Upper lobe of left lung (tissue), 6 donors: ENCODE measurements at regions not wholly inside any gene's neighbourhood (a gene's known extent, or its start where the extent isn't known, plus 50 kb on each side); places are given as distances from the start of the nearest gene placed in this dataset.

Experiments
- ATAC-seq, 2 donors: fragments of 200-7000 bp; cut with Tn5 transposase; one replicate each; pipeline ENCODE4 v1.9.1; 2022; ENCODE audit warnings: mild to moderate bottlenecking in 2 of 2, moderate library complexity in 2 of 2; ENCODE audit not compliant: low FRiP score in 2 of 2
- DNase-seq, 2 donors: peaks; one replicate each; pipeline ENCODE4 v3.0.0-alpha.2; 2019 to 2020
- H3K27ac ChIP-seq, 4 donors: fragments of 200-600 bp; sonication (generic); one replicate each; pipeline ENCODE4 v1.5.1; 2016 to 2019
- H3K27me3 ChIP-seq, 4 donors: fragments of 200-600 bp; sonication (generic); one replicate each; pipeline ENCODE4 v1.5.1; 2017 to 2019
- H3K36me3 ChIP-seq, 4 donors: fragments of 200-600 bp; sonication (generic); one replicate each; pipeline ENCODE4 v1.5.1; 2016 to 2019
- H3K4me1 ChIP-seq, 4 donors: fragments of 200-600 bp; sonication (generic); one replicate each; pipeline ENCODE4 v1.5.1; 2018 to 2019
- H3K4me3 ChIP-seq, 4 donors: fragments of 200-600 bp; sonication (generic); one replicate each; pipeline ENCODE4 v1.5.1; 2017 to 2019; ENCODE audit warnings: mild to moderate bottlenecking in 2 of 4, moderate library complexity in 1 of 4
- H3K9me3 ChIP-seq, 4 donors: fragments of 200-600 bp; sonication (generic); one replicate each; pipeline ENCODE4 v1.5.1; 2018 to 2019
- CTCF ChIP-seq, 6 experiments: fragments of 450-650 bp in 4 of 6; fragments of 200-600 bp in 2 of 6; sonication (generic) in 2 of 6; IDR thresholded peaks; one replicate each; pipeline ENCODE4 v1.5.1; 2016 to 2019; ENCODE audit warnings: antibody characterized with exemption in 6 of 6
- EP300 ChIP-seq, 4 donors: sonication (generic); formaldehyde crosslinking; IDR thresholded peaks; one replicate each; pipeline ENCODE4 v1.5.1; 2017; ENCODE audit warnings: antibody characterized with exemption in 4 of 4, control low read depth in 2 of 4
- POLR2A ChIP-seq, 4 donors: fragments of 450-650 bp; IDR thresholded peaks; one replicate each; pipeline ENCODE4 v1.5.1; 2016 to 2017; ENCODE audit warnings: antibody characterized with exemption in 4 of 4, mild to moderate bottlenecking in 2 of 4
- POLR2AphosphoS5 ChIP-seq, 2 donors: sonication (generic); formaldehyde crosslinking; IDR thresholded peaks; one replicate each; pipeline ENCODE4 v1.5.1; 2017; ENCODE audit warnings: antibody characterized with exemption in 2 of 2
- WGBS, 2 donors: methylation state at CpG; one replicate each; pipeline ENCODE4 v1.1.5; 2017 to 2018; 5-methylcytosine and 5-hydroxymethylcytosine counted together
- donor health status: DM: no; HTN: no; CAD: no; lungs with moderate emphysema.
- donor health status: DM: no; HTN: yes; CAD: no; lungs with severe emphysema.

- DNase-seq (no peak), ATAC-seq (no peak)
- no peaks in the 10 kb centered on the region for H3K9me3 ChIP-seq
Measured at GRCh38 chr11:41579546-41579945, 120.1 kb upstream of the LRRC4C start.

GRCh38 chr11:41609511-41609910 lies 150.1 kb upstream of the LRRC4C start:
- TF ChIP-seq CTCF (IDR thresholded peaks at IDR 0.05): no peak
- no peak for TF ChIP-seq EP300 (IDR thresholded peaks at IDR 0.05)
- no peak for TF ChIP-seq POLR2A (IDR thresholded peaks at IDR 0.05)
- no peak for TF ChIP-seq POLR2AphosphoS5 (IDR thresholded peaks at IDR 0.05)
- Histone ChIP-seq H3K27me3 (no peaks in the 10 kb centered on the region), H3K4me1 (no peaks in the 10 kb centered on the region), H3K27ac (no peak overlapping the region), H3K9me3 (no peaks in the 10 kb centered on the region), H3K36me3 (no peaks in the 10 kb centered on the region), H3K4me3 (no peak overlapping the region)
- ATAC-seq (no peak), DNase-seq (no peak)
- WGBS, 2 donors: 32% methylated on average over 1 of the region's 1 CpG

More at GRCh38 chr11:41579546-41579945, 120.1 kb upstream of the LRRC4C start:
- Histone ChIP-seq H3K27ac (no peak overlapping the region), H3K36me3 (no peaks in the 10 kb centered on the region), H3K4me1 (no peaks in the 10 kb centered on the region), H3K4me3 (no peak overlapping the region), H3K27me3 (no peaks in the 10 kb centered on the region)
- no peak for TF ChIP-seq CTCF (IDR thresholded peaks at IDR 0.05)
- WGBS, 2 donors: 75 to 78% methylated on average over 3 of the region's 3 CpGs

- H3K4me1 ChIP-seq: no peaks in the 10 kb centered on the region
- H3K27ac ChIP-seq: no peak overlapping the region
- no peaks in the 10 kb centered on the region for H3K9me3 ChIP-seq
- DNase-seq: no peak
- 36 to 44% methylated on average over 1 of the region's 1 CpG for WGBS, 2 donors
- no peak overlapping the region for H3K4me3 ChIP-seq
- TF ChIP-seq POLR2A (IDR thresholded peaks at IDR 0.05) (no peak), CTCF (IDR thresholded peaks at IDR 0.05) (no peak)
- H3K27me3 ChIP-seq: no peaks in the 10 kb centered on the region
- H3K36me3 ChIP-seq: no peaks in the 10 kb centered on the region
- no peak for ATAC-seq
Measured at GRCh38 chr11:41612415-41612814, 153.0 kb upstream of the LRRC4C start.

- Histone ChIP-seq H3K27ac (no peak overlapping the region), H3K4me1 (no peaks in the 10 kb centered on the region), H3K27me3 (no peaks in the 10 kb centered on the region), H3K36me3 (no peaks in the 10 kb centered on the region), H3K4me3 (no peak overlapping the region), H3K9me3 (no peaks in the 10 kb centered on the region)
- DNase-seq (no peak), ATAC-seq (no peak)
- 52 to 56% methylated on average over 1 of the region's 1 CpG for WGBS, 2 donors
- TF ChIP-seq POLR2A (IDR thresholded peaks at IDR 0.05): no peak
- no peak for TF ChIP-seq CTCF (IDR thresholded peaks at IDR 0.05)
- TF ChIP-seq EP300 (IDR thresholded peaks at IDR 0.05): no peak
- no peak for TF ChIP-seq POLR2AphosphoS5 (IDR thresholded peaks at IDR 0.05)
Measured at GRCh38 chr11:41613326-41613725, 153.9 kb upstream of the LRRC4C start.

- no peak overlapping the region for H3K4me3 ChIP-seq
- no peaks in the 10 kb centered on the region for H3K4me1 ChIP-seq
- H3K27ac ChIP-seq: no peak overlapping the region
- no peak for TF ChIP-seq EP300 (IDR thresholded peaks at IDR 0.05)
- no peak for TF ChIP-seq CTCF (IDR thresholded peaks at IDR 0.05)
- TF ChIP-seq POLR2A (IDR thresholded peaks at IDR 0.05): no peak
- TF ChIP-seq POLR2AphosphoS5 (IDR thresholded peaks at IDR 0.05): no peak
- H3K9me3 ChIP-seq: peaks cover 0 to 5% (median 0%) of the 10 kb centered on the region in 4 donors
- no peaks in the 10 kb centered on the region for H3K27me3 ChIP-seq
- ATAC-seq (no peak), DNase-seq (peak in 1 of 2 donors; percentile 67)
- WGBS, 2 donors: 86 to 89% methylated on average over 29 to 32 of the region's 32 CpGs
- H3K36me3 ChIP-seq: no peaks in the 10 kb centered on the region
Measured at GRCh38 chr11:41622707-41623359, 163.4 kb upstream of the LRRC4C start.
